ENCODE measurements at regions not wholly inside any gene's neighbourhood (a gene's known extent, or its start where the extent isn't known, plus 50 kb on each side); places are given as distances from the start of the nearest gene placed in this dataset.

DNA sequence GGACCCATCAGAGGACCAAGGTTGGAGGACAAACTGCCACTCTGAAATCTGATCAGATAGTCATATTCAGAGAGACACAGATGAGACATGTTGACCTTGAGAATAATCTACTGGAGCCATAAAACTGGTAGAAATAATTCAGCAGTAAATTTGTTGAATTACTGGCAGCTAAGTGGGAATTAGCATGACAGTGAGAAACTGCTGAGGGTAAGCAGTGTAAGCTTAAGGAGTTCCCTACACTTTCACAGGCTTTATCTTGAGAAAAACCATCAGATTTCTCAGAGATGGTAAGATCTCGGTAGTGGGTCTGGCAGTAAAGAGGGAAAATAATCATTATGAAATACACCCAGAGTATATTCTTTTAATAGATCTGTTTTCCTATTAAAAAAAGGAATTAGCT lies 213.7 kb downstream of the TECRL start:
- ChIA-PET CTCF (ENCODE audit: low intra/inter-chr PET ratio, low total read pairs) (no interaction called here), POLR2A (no interaction called here)
- H3K36me3 ChIP-seq (replicated peaks in 1 of 2; ENCODE audit: control insufficient read depth in 1 of 2, insufficient read depth in 2 of 2, low read length in 2 of 2) = no peaks in the 10 kb centered on the region
- H3K27ac ChIP-seq (ENCODE audit: extremely low read length, insufficient read depth, low read length) = no peak overlapping the region
- no peak overlapping the region for H3K4me3 ChIP-seq (replicated peaks in 1 of 3; ENCODE audit: insufficient read depth in 1 of 3, low read depth in 2 of 3, low read length in 3 of 3)
- H4K20me1 ChIP-seq (ENCODE audit: insufficient read depth, low read length) = no peaks in the 10 kb centered on the region
- in situ Hi-C loops (cut with HindIII; ENCODE audit: extremely low pct_ligation_motif_present, low pct_unique_long_range_greater_than_20kb) = no loop called here
- WGBS (ENCODE audit: low lambda C conversion rate) = 0% methylated on average over 1 of the region's 1 CpG
- H3K9ac ChIP-seq (ENCODE audit: insufficient read depth, low read depth, low read length) = no peak overlapping the region
- H2AFZ ChIP-seq (ENCODE audit: low read length) = no peak overlapping the region
- no peaks in the 10 kb centered on the region for H3K4me1 ChIP-seq (ENCODE audit: insufficient read depth, low read length)
- no peaks in the 10 kb centered on the region for H3K9me3 ChIP-seq (ENCODE audit: low read length)
- FAIRE-seq = no peak
- intact Hi-C loops (cut with micrococcal nuclease; ENCODE audit: unreplicated experiment) = no loop called here
- TF ChIP-seq, protein P1, sequence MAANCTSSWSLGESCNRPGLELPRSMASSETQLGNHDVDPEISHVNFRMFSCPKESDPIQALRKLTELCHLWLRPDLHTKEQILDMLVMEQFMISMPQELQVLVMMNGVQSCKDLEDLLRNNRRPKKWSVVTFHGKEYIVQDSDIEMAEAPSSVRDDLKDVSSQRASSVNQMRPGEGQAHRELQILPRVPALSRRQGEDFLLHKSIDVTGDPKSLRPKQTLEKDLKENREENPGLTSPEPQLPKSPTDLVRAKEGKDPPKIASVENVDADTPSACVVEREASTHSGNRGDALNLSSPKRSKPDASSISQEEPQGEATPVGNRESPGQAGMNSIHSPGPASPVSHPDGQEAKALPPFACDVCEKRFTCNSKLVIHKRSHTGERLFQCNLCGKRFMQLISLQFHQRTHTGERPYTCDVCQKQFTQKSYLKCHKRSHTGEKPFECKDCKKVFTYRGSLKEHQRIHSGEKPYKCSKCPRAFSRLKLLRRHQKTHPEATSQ (CRISPR knock-in tag; IDR thresholded peaks at IDR 0.05; ENCODE audit: borderline replicate concordance) = no peak
- TF ChIP-seq ZNF10 (CRISPR knock-in tag; IDR thresholded peaks at IDR 0.05; ENCODE audit: borderline replicate concordance, low read depth) (no peak), KMT2A (CRISPR knock-in tag; IDR thresholded peaks at IDR 0.05) (no peak), ZNF660 (CRISPR knock-in tag; IDR thresholded peaks at IDR 0.05; ENCODE audit: borderline replicate concordance, low read depth) (no peak)
- TF ChIP-seq, protein P2, sequence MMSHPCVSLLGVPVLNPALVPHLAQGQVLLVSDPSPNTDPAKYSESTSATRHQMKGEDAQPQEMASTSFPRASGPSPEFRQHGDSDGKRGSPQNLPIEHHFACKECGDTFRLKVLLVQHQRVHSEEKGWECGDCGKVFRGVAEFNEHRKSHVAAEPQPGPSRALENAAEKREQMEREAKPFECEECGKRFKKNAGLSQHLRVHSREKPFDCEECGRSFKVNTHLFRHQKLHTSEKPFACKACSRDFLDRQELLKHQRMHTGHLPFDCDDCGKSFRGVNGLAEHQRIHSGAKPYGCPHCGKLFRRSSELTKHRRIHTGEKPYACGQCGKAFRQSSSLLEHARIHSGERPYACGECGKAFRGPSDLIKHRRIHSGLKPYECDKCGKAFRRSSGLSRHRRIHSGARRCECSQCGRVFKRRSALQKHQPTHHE (CRISPR knock-in tag; IDR thresholded peaks at IDR 0.05; ENCODE audit: borderline replicate concordance) = no peak
- no peak for ATAC-seq
- H3K27me3 ChIP-seq (ENCODE audit: control insufficient read depth in 1 of 2, insufficient read depth in 2 of 2, low read length in 2 of 2) = no peaks in the 10 kb centered on the region
- DNase-seq (ENCODE audit: low spot score) = no peak
- no peaks in the 10 kb centered on the region for H3K79me2 ChIP-seq (ENCODE audit: insufficient read depth, low read length)
- H3K4me2 ChIP-seq (ENCODE audit: low read depth, low read length) = no peak overlapping the region
- no TSS peak for BruUV-seq (replicated peaks)

Measured in HepG2 (cell line).